SH-SY5Y (cell line): ENCODE measurements at regions not wholly inside any gene's neighbourhood (a gene's known extent, or its start where the extent isn't known, plus 50 kb on each side); places are given as distances from the start of the nearest gene placed in this dataset.

Experiments used
- GATA2 ChIP-seq: IDR thresholded peaks from 2 replicates; pipeline ENCODE4 v1.6.1; 2011; ENCODE audit warnings: mild to moderate bottlenecking, low read depth, low read length
- GATA3 ChIP-seq: IDR thresholded peaks from 2 replicates; pipeline ENCODE4 v1.6.1; 2011; ENCODE audit warnings: low read depth, mild to moderate bottlenecking, low read length, moderate library complexity

DNA sequence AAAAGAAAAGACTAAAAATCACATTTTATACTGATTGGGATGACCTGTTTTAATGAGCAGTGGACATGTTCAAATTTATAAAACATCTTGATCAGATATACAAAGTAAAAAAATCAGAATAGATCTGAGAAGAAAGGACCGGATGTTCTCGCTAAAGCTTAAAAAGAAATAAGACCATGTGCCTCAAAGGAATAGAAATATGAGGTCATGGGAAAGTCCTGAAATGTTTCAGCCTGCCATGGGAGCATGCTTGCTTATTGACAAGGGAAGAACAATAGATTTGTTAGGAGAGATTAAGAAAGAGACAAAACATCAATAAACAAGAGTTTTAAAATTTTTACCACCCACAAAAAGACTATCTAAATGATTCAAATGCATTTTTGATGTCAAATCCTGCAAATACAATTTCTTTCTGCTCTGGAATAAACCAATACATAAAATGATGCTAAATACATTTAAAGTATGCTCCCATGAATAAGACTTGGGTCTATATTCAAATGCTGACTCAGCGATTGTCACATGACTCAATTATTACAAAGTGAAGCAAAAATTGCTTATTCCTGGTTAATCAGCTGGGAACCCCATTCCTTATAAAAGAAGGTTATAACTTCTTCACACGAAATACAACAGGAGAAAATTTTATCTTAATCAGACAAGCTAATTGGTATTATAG, 633.9 kb upstream of the PKDCC start:
- TF ChIP-seq GATA3, result no peak
- no peak for TF ChIP-seq GATA2
